IMR-90 (cell line): ENCODE measurements at regions not wholly inside any gene's neighbourhood (a gene's known extent, or its start where the extent isn't known, plus 50 kb on each side); places are given as distances from the start of the nearest gene placed in this dataset.

ENCODE experiments used
- ATAC-seq: fragments of 200-7000 bp; cut with Tn5 transposase; 2 replicates; pipeline ENCODE4 v1.9.1; 2020; ENCODE audit warnings: low read depth, mild to moderate bottlenecking, moderate library complexity
- BruUV-seq: library from RNA; stranded (reverse); fragments of 400-500 nt; replicated peaks from 2 replicates; lab custom pipeline; 2021; lab: Mats Ljungman, UMichigan
- CTCF ChIA-PET: fragments of 300-600 bp; formaldehyde crosslinking; extraction: SDS; loops from one replicate; lab custom pipeline; 2021; ENCODE audit warnings: antibody characterized with exemption; lab: Yijun Ruan, JAX
- POLR2A ChIA-PET: fragments of 300-600 bp; sonication (Branson Sonifier 250); formaldehyde crosslinking; loops from one replicate; lab custom pipeline; 2022; ENCODE audit warnings: antibody characterized with exemption; ENCODE audit not compliant: unreplicated experiment; lab: Charles Lee
- DNase-seq: peaks from one replicate; pipeline ENCODE4 v3.0.0; 2013
- H2AFZ ChIP-seq: replicated peaks from 2 replicates; pipeline ENCODE3; 2013; ENCODE audit warnings: low read length, mild to moderate bottlenecking; ENCODE audit not compliant: poor library complexity
- H2AK5ac ChIP-seq: 2 replicates; pipeline ENCODE4 v1.6.1; 2013; ENCODE audit warnings: low read depth, low read length, inconsistent platforms
- H2AK9ac ChIP-seq: replicated peaks from 2 replicates; pipeline ENCODE3; 2013; ENCODE audit warnings: mild to moderate bottlenecking, low read depth, low read length, moderate library complexity; ENCODE audit not compliant: poor library complexity
- H2BK120ac ChIP-seq: 2 replicates; pipeline ENCODE4 v1.6.1; 2013; ENCODE audit warnings: low read depth, low read length, inconsistent platforms
- H2BK15ac ChIP-seq: 3 replicates; pipeline ENCODE4 v1.6.1; 2013; ENCODE audit warnings: low read depth, low read length, inconsistent platforms
- H2BK20ac ChIP-seq: 2 replicates; pipeline ENCODE4 v1.6.1; 2013; ENCODE audit warnings: low read depth, mild to moderate bottlenecking, inconsistent platforms, low read length, moderate library complexity
- H2BK5ac ChIP-seq: 2 replicates; pipeline ENCODE4 v1.6.1; 2013; ENCODE audit warnings: mild to moderate bottlenecking, low read depth, low read length, inconsistent platforms; ENCODE audit not compliant: poor library complexity, severe bottlenecking
- H3K14ac ChIP-seq: replicated peaks from 2 replicates; pipeline ENCODE4 v1.6.1; 2013; ENCODE audit warnings: low read depth, low read length, inconsistent platforms
- H3K18ac ChIP-seq: 2 replicates; pipeline ENCODE4 v1.6.1; 2013; ENCODE audit warnings: low read depth, low read length, control low read depth
- H3K23ac ChIP-seq: 2 replicates; pipeline ENCODE4 v1.6.1; 2013; ENCODE audit warnings: low read depth, low read length, inconsistent platforms
- H3K27ac ChIP-seq: 2 replicates; pipeline ENCODE4 v1.5.1; 2013; ENCODE audit warnings: mild to moderate bottlenecking, control low read depth, low read length; ENCODE audit not compliant: insufficient read depth
- H3K27me3 ChIP-seq: 2 replicates; pipeline ENCODE4 v1.6.1; 2013; ENCODE audit warnings: low read length; ENCODE audit not compliant: control insufficient read depth, insufficient read depth
- H3K36me3 ChIP-seq: 2 replicates; pipeline ENCODE4 v1.6.1; 2013; ENCODE audit warnings: low read length, mixed read lengths; ENCODE audit not compliant: control insufficient read depth, insufficient read depth
- H3K4ac ChIP-seq: 2 replicates; pipeline ENCODE4 v1.6.1; 2013; ENCODE audit warnings: low read depth, low read length, inconsistent platforms
- H3K4me1 ChIP-seq: 2 replicates; pipeline ENCODE4 v1.6.1; 2013; ENCODE audit warnings: low read length, mixed read lengths; ENCODE audit not compliant: control insufficient read depth, insufficient read depth
- H3K4me2 ChIP-seq: 2 replicates; pipeline ENCODE4 v1.6.1; 2013; ENCODE audit warnings: low read depth, mild to moderate bottlenecking, control low read depth, low read length, moderate library complexity
- H3K4me3 ChIP-seq: 2 replicates; pipeline ENCODE4 v1.5.1; 2013; ENCODE audit warnings: low read depth, mild to moderate bottlenecking, control low read depth, low read length, moderate library complexity; ENCODE audit not compliant: insufficient read depth
- H3K56ac ChIP-seq: 2 replicates; pipeline ENCODE4 v1.6.1; 2013; ENCODE audit warnings: low read length, inconsistent platforms; ENCODE audit not compliant: insufficient read depth; ENCODE audit errors: extremely low read depth
- H3K79me1 ChIP-seq, 2 experiments: 2 replicates each; pipeline ENCODE4 v1.6.1; 2013; ENCODE audit warnings: low read length in 2 of 2, inconsistent platforms in 1 of 2, low read depth in 1 of 2
- H3K9ac ChIP-seq: 2 replicates; pipeline ENCODE4 v1.6.1; 2013; ENCODE audit warnings: low read depth, low read length, control low read depth
- H3K9me1 ChIP-seq: 2 replicates; pipeline ENCODE4 v1.6.1; 2013; ENCODE audit warnings: low read length, inconsistent platforms; ENCODE audit not compliant: insufficient read depth
- H3K9me3 ChIP-seq: 2 replicates; pipeline ENCODE4 v1.6.1; 2013; ENCODE audit warnings: low read length; ENCODE audit not compliant: control insufficient read depth, insufficient read depth
- H4K20me1 ChIP-seq: 2 replicates; pipeline ENCODE4 v1.6.1; 2013; ENCODE audit warnings: low read length, inconsistent platforms; ENCODE audit not compliant: insufficient read depth
- H4K5ac ChIP-seq: 2 replicates; pipeline ENCODE4 v1.6.1; 2013; ENCODE audit warnings: mild to moderate bottlenecking, low read depth, low read length, control low read depth
- H4K8ac ChIP-seq, 2 experiments: 2 replicates each; pipeline ENCODE4 v1.6.1; 2013; ENCODE audit warnings: low read depth in 2 of 2, low read length in 2 of 2, control low read depth in 1 of 2, inconsistent platforms in 1 of 2
- H4K91ac ChIP-seq: 2 replicates; pipeline ENCODE4 v1.6.1; 2013; ENCODE audit warnings: low read depth, low read length, inconsistent platforms; ENCODE audit not compliant: insufficient read depth
- BHLHE40 ChIP-seq: fragments of 150-350 bp; IDR thresholded peaks from 2 replicates; pipeline ENCODE4 v1.6.1; 2016; ENCODE audit warnings: mild to moderate bottlenecking, low read depth, low read length
- CEBPB ChIP-seq: IDR thresholded peaks from 2 replicates; pipeline ENCODE4 v1.6.1; 2012; ENCODE audit warnings: low read depth, low read length, improper control_type of control experiment
- CHD1 ChIP-seq: IDR thresholded peaks from 2 replicates; pipeline ENCODE4 v1.6.1; 2012; ENCODE audit warnings: low read depth, low read length, improper control_type of control experiment
- CTCF ChIP-seq: conservative IDR thresholded peaks from 2 replicates; pipeline ENCODE4 v1.5.1; 2012; ENCODE audit warnings: mild to moderate bottlenecking, low read depth, low read length, improper control_type of control experiment
- ELK1 ChIP-seq: fragments of 150-350 bp; IDR thresholded peaks from 2 replicates; pipeline ENCODE4 v1.6.1; 2016; ENCODE audit warnings: low read depth, mild to moderate bottlenecking, low read length, moderate library complexity, borderline replicate concordance
- FOS ChIP-seq: fragments of 150-350 bp; IDR thresholded peaks from 2 replicates; pipeline ENCODE4 v1.6.1; 2016; ENCODE audit warnings: low read depth, low read length
- MAFK ChIP-seq: IDR thresholded peaks from 2 replicates; pipeline ENCODE4 v1.6.1; 2012; ENCODE audit warnings: low read depth, low read length, improper control_type of control experiment
- MAZ ChIP-seq: IDR thresholded peaks from 2 replicates; pipeline ENCODE4 v1.6.1; 2012; ENCODE audit warnings: low read depth, mild to moderate bottlenecking, low read length, improper control_type of control experiment, moderate library complexity, borderline replicate concordance
- MXI1 ChIP-seq: IDR thresholded peaks from 2 replicates; pipeline ENCODE4 v1.6.1; 2012; ENCODE audit warnings: low read depth, mild to moderate bottlenecking, low read length, moderate library complexity, borderline replicate concordance
- NFE2L2 ChIP-seq: fragments of 150-350 bp; IDR thresholded peaks from 2 replicates; pipeline ENCODE4 v1.6.1; 2016; ENCODE audit warnings: low read depth, mild to moderate bottlenecking, low read length
- POLR2A ChIP-seq: IDR thresholded peaks from 2 replicates; pipeline ENCODE4 v1.6.1; 2012; ENCODE audit warnings: mild to moderate bottlenecking, low read depth, low read length
- RAD21 ChIP-seq: IDR thresholded peaks from 2 replicates; pipeline ENCODE4 v1.6.1; 2012; ENCODE audit warnings: low read length, improper control_type of control experiment
- RCOR1 ChIP-seq: IDR thresholded peaks from 2 replicates; pipeline ENCODE4 v1.6.1; 2012; ENCODE audit warnings: mild to moderate bottlenecking, low read length, improper control_type of control experiment; ENCODE audit not compliant: insufficient replicate concordance
- RFX5 ChIP-seq: IDR thresholded peaks from 2 replicates; pipeline ENCODE4 v1.8.0; 2012; ENCODE audit warnings: low read depth, mild to moderate bottlenecking, low read length, moderate library complexity
- SMC3 ChIP-seq: fragments of 150-350 bp; IDR thresholded peaks from 2 replicates; pipeline ENCODE4 v1.6.1; 2016; ENCODE audit warnings: low read depth, mild to moderate bottlenecking, antibody characterized with exemption, low read length, moderate library complexity
- USF2 ChIP-seq: fragments of 150-350 bp; IDR thresholded peaks from 2 replicates; pipeline ENCODE4 v1.6.1; 2017; ENCODE audit warnings: mild to moderate bottlenecking, antibody characterized with exemption, low read length, low read depth
- dilution Hi-C: fragments of 300-500 bp; cut with HindIII; formaldehyde crosslinking; loops from one replicate; pipeline ENCODE4 v1.14.3; 2018; ENCODE audit warnings: low sequenced_read_pairs; ENCODE audit not compliant: unreplicated experiment
- in situ Hi-C: fragments of 300-500 bp; cut with MboI; formaldehyde crosslinking; loops from 3 replicates; pipeline ENCODE4 v1.14.3; 2019; ENCODE audit warnings: low sequenced_read_pairs, inconsistent platforms, mixed read lengths
- intact Hi-C: fragments of 100-400 bp; cut with micrococcal nuclease; formaldehyde crosslinking; loops from 2 replicates; pipeline ENCODE4 v1.10.0; 2022

DNA sequence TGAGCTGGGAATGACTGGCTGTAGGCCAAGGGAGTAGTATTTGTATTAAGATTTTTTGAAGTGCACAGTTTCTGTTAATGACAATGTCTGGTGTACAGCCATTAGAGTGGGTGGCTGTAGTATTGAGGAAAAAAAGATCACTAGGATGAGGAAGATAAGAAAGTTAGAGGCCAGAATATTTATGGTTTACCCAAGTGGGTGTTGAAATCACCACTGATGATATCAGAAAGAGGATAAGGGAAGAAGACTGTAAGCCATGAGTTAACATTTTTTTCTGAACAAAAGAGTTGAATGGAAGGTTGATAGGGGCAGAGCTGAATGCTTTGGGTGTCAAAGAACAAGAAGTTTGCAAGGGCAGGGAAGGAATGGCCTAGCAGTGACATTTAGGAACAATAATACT, 104.7 kb downstream of the PRDM13 start:
- in situ Hi-C loops: no loop called here
- TF ChIP-seq CTCF (no peak), ELK1 (no peak), MXI1 (no peak), FOS (no peak), BHLHE40 (no peak), SMC3 (no peak), MAFK (no peak), RAD21 (no peak), CHD1 (no peak), RFX5 (no peak), NFE2L2 (no peak), POLR2A (no peak), RCOR1 (no peak), CEBPB (no peak), MAZ (no peak), USF2 (no peak)

More for the DNA sequence above, 104.7 kb downstream of the PRDM13 start:
- no peak overlapping the region for H3K4ac ChIP-seq
- no peak overlapping the region for H3K4me3 ChIP-seq
- no peak for ATAC-seq
- no peaks in the 10 kb centered on the region for H3K27me3 ChIP-seq
- no peak overlapping the region for H3K23ac ChIP-seq
- H4K20me1 ChIP-seq: no peaks in the 10 kb centered on the region
- dilution Hi-C loops (no loop called here), intact Hi-C loops (no loop called here)
- no peak for DNase-seq
- no peaks in the 10 kb centered on the region for H3K4me1 ChIP-seq
- H3K9me3 ChIP-seq: no peaks in the 10 kb centered on the region
- BruUV-seq: no TSS peak
- no peak overlapping the region for H4K5ac ChIP-seq
- H2BK5ac ChIP-seq: no peak overlapping the region
- H3K56ac ChIP-seq: no peak overlapping the region
- no peak overlapping the region for H4K91ac ChIP-seq
- no peak overlapping the region for H3K9ac ChIP-seq
- no peak overlapping the region for H2AK5ac ChIP-seq
- no peak overlapping the region for H3K27ac ChIP-seq
- H3K4me2 ChIP-seq: no peak overlapping the region
- H2AK9ac ChIP-seq: no peak overlapping the region
- H2BK20ac ChIP-seq: no peak overlapping the region
- H3K14ac ChIP-seq: no peak overlapping the region
- H3K79me1 ChIP-seq: no peaks in the 10 kb centered on the region
- CTCF ChIA-PET: no interaction called here
- H2AFZ ChIP-seq: no peak overlapping the region
- H2BK120ac ChIP-seq: no peak overlapping the region
- no peak overlapping the region for H4K8ac ChIP-seq
- H3K36me3 ChIP-seq: no peaks in the 10 kb centered on the region
- POLR2A ChIA-PET: no interaction called here
- H2BK15ac ChIP-seq: no peak overlapping the region
- no peaks in the 10 kb centered on the region for H3K9me1 ChIP-seq
- no peak overlapping the region for H3K18ac ChIP-seq
